RWPE1 (cell line): ENCODE measurements at regions not wholly inside any gene's neighbourhood (a gene's known extent, or its start where the extent isn't known, plus 50 kb on each side); places are given as distances from the start of the nearest gene placed in this dataset.

Experiments
- CTCF ChIA-PET: fragments of 350-600 bp; sonication (Branson Sonifier 250); formaldehyde crosslinking; extraction: SDS; loops from one replicate; lab custom pipeline; 2021; lab: Yijun Ruan, JAX
- POLR2A ChIA-PET: fragments of 400-600 bp; formaldehyde crosslinking; extraction: SDS; loops from one replicate; lab custom pipeline; 2020; ENCODE audit warnings: antibody characterized with exemption; ENCODE audit not compliant: low non-redundant PET; lab: Yijun Ruan, JAX
- DNase-seq: peaks from one replicate; pipeline ENCODE4 v3.0.0; 2012; ENCODE audit warnings: low spot score
- H3K27ac ChIP-seq: fragments of 450-650 bp; 2 replicates; pipeline ENCODE4 v1.5.1; 2017
- TF ChIP-seq, protein P1 (sequence below): fragments of 450-650 bp; conservative IDR thresholded peaks from 2 replicates; pipeline ENCODE4 v1.5.1; 2017; ENCODE audit warnings: low read depth, mild to moderate bottlenecking

DNA sequence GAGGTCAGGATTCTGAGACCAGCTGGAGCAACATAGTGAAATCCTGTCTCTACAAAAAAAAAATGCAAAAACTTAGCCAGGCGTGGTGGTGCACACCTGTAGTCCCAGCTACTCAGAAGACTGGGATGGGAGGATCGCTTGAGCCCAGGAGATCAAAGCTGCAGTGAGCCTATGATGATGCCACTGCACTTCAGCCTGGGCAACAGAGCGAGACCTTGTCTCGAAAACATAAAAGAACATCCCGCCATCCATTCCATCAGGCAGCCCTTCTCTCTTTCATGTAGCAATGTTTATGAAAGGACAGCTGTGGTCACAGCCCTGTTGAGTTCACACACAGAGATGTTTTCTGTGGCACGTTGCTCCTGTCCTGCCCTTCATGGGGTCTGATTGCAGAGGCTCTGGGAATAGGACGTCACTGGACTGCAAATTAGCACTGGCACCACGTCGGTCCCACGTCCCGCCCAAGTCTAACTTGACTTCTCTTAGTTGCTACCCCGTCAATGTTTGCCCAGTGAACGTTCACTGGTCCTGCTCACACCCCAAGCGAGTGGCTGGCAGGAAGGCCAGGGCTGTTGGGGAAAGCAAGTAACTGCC is 64.5 kb upstream of the MYL10 start:
- TF ChIP-seq, protein P1, sequence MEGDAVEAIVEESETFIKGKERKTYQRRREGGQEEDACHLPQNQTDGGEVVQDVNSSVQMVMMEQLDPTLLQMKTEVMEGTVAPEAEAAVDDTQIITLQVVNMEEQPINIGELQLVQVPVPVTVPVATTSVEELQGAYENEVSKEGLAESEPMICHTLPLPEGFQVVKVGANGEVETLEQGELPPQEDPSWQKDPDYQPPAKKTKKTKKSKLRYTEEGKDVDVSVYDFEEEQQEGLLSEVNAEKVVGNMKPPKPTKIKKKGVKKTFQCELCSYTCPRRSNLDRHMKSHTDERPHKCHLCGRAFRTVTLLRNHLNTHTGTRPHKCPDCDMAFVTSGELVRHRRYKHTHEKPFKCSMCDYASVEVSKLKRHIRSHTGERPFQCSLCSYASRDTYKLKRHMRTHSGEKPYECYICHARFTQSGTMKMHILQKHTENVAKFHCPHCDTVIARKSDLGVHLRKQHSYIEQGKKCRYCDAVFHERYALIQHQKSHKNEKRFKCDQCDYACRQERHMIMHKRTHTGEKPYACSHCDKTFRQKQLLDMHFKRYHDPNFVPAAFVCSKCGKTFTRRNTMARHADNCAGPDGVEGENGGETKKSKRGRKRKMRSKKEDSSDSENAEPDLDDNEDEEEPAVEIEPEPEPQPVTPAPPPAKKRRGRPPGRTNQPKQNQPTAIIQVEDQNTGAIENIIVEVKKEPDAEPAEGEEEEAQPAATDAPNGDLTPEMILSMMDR = no peak
- CTCF ChIA-PET = interaction anchor here (0.6 kb wide), 1 partner anchor 50 kb away, joined by 3 read pairs; no protein-coding TSS in a partner anchor
- DNase-seq = no peak
- H3K27ac ChIP-seq = peak overlapping the region; percentile 39
- POLR2A ChIA-PET = no interaction called here

DNA sequence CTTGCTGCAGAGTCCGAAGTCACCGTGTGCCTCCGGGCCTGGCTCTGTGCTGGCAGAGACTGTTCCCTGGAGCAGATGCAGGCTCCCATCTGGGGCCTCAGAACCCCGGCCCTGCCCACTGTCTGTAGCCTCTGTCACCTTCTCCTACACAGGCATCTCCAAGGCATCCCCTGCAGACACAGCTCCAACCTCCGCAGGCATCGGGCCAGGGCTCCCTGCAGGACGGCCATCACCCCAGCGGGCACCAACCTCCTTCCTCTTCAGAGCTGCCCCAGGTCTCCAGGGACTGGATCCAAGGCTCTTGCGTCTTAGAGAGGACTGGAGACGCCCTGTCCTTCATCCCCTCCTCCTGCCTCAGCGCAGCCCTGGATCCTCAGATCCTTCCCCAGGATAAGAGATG is 69.9 kb upstream of the MYL10 start:
- no peak overlapping the region for H3K27ac ChIP-seq
- POLR2A ChIA-PET = no interaction called here
- DNase-seq = no peak
- TF ChIP-seq, protein P1 = no peak
- CTCF ChIA-PET = interaction anchor here (0.6 to 1.2 kb wide), 3 partner anchors 21 to 116 kb away, joined by 3 to 4 read pairs (median 4); no protein-coding TSS in a partner anchor

DNA sequence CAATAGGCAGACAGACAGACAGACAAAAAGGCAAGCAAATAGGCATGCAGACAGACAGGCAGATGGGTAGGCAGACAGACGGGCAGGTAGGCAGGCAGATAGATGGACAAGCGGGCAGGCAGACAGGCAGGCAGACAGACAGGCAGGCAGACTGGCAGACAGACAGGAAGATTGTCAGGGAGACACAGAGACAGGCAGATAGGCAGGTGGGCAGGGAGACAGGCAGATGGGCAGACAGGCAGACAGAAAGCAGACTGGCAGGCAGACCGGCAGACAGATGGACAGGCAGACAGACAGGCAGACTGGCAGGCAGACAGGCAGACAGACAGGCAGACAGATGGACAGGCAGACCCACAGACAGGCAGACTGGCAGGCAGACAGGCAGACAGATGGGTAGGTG is 70.3 kb upstream of the MYL10 start:
- H3K27ac ChIP-seq = no peak overlapping the region
- ChIA-PET CTCF (interaction anchor here (0.6 to 1.2 kb wide), 3 partner anchors 20 to 115 kb away, joined by 3 to 4 read pairs (median 4); no protein-coding TSS in a partner anchor), POLR2A (no interaction called here)
- TF ChIP-seq, protein P1 = no peak
- no peak for DNase-seq

- CTCF ChIA-PET = no interaction called here
- DNase-seq = no peak
- no peak overlapping the region for H3K27ac ChIP-seq
- POLR2A ChIA-PET = no interaction called here
- TF ChIP-seq, protein P1 = no peak
These were observed 71.1 kb upstream of the MYL10 start for GRCh38 chr7:101699881-101700823.

- ChIA-PET CTCF (interaction anchor here (2.4 kb wide), 1 partner anchor 113 kb away, joined by 8 read pairs; no protein-coding TSS in a partner anchor), POLR2A (no interaction called here)
- no peak for DNase-seq
- no peak overlapping the region for H3K27ac ChIP-seq
- TF ChIP-seq, protein P1 = no peak
These were observed 72.2 kb upstream of the MYL10 start for GRCh38 chr7:101701153-101701794.

DNA sequence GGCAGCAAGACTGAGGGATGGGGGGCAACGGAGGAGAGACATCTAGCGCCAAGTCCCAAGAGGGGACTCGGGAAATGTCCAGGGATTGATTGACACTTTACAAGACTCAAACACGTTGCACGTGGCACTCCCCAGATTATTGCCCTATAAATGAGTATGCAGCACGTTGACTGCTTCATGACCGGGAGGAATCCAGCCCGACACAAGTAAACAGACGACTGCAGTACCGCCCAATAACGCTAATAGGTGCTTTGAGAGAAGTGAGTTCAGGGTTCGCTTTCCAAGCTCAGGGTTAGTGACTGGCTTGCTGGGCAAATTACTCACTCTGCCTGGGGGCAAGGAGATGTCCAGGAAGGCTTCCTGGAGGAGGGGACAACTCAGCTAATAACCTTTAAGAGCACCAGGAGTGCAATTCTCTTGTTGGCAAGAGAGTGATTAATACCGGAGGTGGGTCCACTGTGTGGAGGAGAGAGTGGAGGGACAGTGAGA is 73.3 kb upstream of the MYL10 start:
- no peak for DNase-seq
- H3K27ac ChIP-seq = no peak overlapping the region
- ChIA-PET POLR2A (no interaction called here), CTCF (interaction anchor here (0.5 to 2.4 kb wide), 5 partner anchors 25 to 159 kb away, joined by 3 to 8 read pairs (median 3); no protein-coding TSS in a partner anchor)
- TF ChIP-seq, protein P1 = no peak
